Gastroesophageal sphincter (tissue), 3 donors: ENCODE measurements at regions not wholly inside any gene's neighbourhood (a gene's known extent, or its start where the extent isn't known, plus 50 kb on each side); places are given as distances from the start of the nearest gene placed in this dataset.

Experiments used
- EP300 ChIP-seq: sonication (generic); formaldehyde crosslinking; IDR thresholded peaks from one replicate; pipeline ENCODE4 v1.6.1; 2017; ENCODE audit warnings: antibody characterized with exemption, mild to moderate bottlenecking
- TF ChIP-seq, protein P1 (sequence below), 4 experiments: fragments of 200-600 bp in 2 of 4; fragments of 450-650 bp in 2 of 4; sonication (generic) in 1 of 4; IDR thresholded peaks; one replicate each; pipeline ENCODE4 v1.5.1; 2017 to 2019; ENCODE audit warnings: antibody characterized with exemption in 4 of 4, mild to moderate bottlenecking in 2 of 4, moderate library complexity in 2 of 4

DNA sequence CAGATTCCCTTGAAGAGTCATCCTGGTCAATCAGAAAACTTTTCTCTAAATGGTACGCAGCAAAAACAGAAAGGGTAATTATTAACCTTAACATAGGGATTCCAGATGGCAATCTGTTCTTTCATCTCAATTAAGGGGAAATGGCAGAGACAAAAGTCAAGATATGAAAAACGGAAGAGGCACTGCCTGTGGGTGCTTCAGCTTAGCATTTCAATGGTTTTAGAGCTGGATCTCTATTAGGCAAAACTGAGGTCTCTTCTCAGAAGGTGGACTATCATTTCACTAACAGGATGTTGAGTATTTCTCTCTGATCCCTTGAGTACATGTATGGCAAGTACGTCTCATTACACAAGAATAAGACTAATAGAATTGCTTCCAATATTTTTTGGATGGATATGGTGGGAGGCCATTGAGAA is 296.9 kb downstream of the HIVEP2 start:
- TF ChIP-seq, protein P1, sequence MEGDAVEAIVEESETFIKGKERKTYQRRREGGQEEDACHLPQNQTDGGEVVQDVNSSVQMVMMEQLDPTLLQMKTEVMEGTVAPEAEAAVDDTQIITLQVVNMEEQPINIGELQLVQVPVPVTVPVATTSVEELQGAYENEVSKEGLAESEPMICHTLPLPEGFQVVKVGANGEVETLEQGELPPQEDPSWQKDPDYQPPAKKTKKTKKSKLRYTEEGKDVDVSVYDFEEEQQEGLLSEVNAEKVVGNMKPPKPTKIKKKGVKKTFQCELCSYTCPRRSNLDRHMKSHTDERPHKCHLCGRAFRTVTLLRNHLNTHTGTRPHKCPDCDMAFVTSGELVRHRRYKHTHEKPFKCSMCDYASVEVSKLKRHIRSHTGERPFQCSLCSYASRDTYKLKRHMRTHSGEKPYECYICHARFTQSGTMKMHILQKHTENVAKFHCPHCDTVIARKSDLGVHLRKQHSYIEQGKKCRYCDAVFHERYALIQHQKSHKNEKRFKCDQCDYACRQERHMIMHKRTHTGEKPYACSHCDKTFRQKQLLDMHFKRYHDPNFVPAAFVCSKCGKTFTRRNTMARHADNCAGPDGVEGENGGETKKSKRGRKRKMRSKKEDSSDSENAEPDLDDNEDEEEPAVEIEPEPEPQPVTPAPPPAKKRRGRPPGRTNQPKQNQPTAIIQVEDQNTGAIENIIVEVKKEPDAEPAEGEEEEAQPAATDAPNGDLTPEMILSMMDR (IDR thresholded peaks at IDR 0.05), result no peak
- no peak for TF ChIP-seq EP300
